H1 (cell line): ENCODE measurements at regions not wholly inside any gene's neighbourhood (a gene's known extent, or its start where the extent isn't known, plus 50 kb on each side); places are given as distances from the start of the nearest gene placed in this dataset.

ENCODE experiments used
- CTCF ChIA-PET: fragments of 300-600 bp; sonication (Branson Sonifier 250); formaldehyde crosslinking; loops from one replicate; lab custom pipeline; 2021; ENCODE audit not compliant: partially characterized antibody; lab: Charles Lee
- POLR2A ChIA-PET: fragments of 300-600 bp; sonication (Branson Sonifier 250); formaldehyde crosslinking; loops from one replicate; lab custom pipeline; 2021; ENCODE audit warnings: inconsistent platforms; ENCODE audit not compliant: partially characterized antibody; lab: Charles Lee
- DNase-seq, 2 experiments: peaks; one replicate each; pipeline versions ENCODE4 v3.0.0 to v3.0.0-alpha.2; 2010 to 2022; ENCODE audit warnings: low spot score in 2 of 2, low read depth in 1 of 2, mixed read lengths in 1 of 2
- FAIRE-seq: peaks from 2 replicates; lab custom pipeline; 2011; peaks lifted over from hg19 to GRCh38; lab: Jason Lieb, UNC
- H2AFZ ChIP-seq: 2 replicates; pipeline ENCODE4 v1.8.1; 2012; ENCODE audit warnings: low read length, inconsistent platforms
- H2AK5ac ChIP-seq: 2 replicates; pipeline ENCODE4 v1.6.1; 2013; ENCODE audit warnings: low read depth, low read length
- H2BK120ac ChIP-seq: replicated peaks from 2 replicates; pipeline ENCODE3; 2013; ENCODE audit warnings: low read depth, low read length, inconsistent platforms
- H2BK12ac ChIP-seq: 2 replicates; pipeline ENCODE4 v1.6.1; 2013; ENCODE audit warnings: low read depth, low read length
- H2BK15ac ChIP-seq: 2 replicates; pipeline ENCODE4 v1.6.1; 2013; ENCODE audit warnings: low read length
- H2BK20ac ChIP-seq: 2 replicates; pipeline ENCODE4 v1.6.1; 2013; ENCODE audit warnings: low read length
- H2BK5ac ChIP-seq: 2 replicates; pipeline ENCODE4 v1.6.1; 2013; ENCODE audit warnings: low read depth, low read length
- H3K14ac ChIP-seq: 2 replicates; pipeline ENCODE4 v1.6.1; 2013; ENCODE audit warnings: inconsistent platforms; ENCODE audit not compliant: insufficient read length
- H3K18ac ChIP-seq: 2 replicates; pipeline ENCODE4 v1.6.1; 2013; ENCODE audit warnings: low read length; ENCODE audit errors: extremely low read depth
- H3K23ac ChIP-seq: 2 replicates; pipeline ENCODE4 v1.6.1; 2013; ENCODE audit warnings: inconsistent platforms; ENCODE audit not compliant: insufficient read length
- H3K23me2 ChIP-seq: 2 replicates; pipeline ENCODE4 v1.6.1; 2013; ENCODE audit warnings: low read depth, low read length
- H3K27ac ChIP-seq: 2 replicates; pipeline ENCODE4 v1.6.1; 2011; ENCODE audit warnings: low read depth, low read length, inconsistent platforms
- H3K27me3 ChIP-seq, 4 experiments: replicated peaks in 1 of 4; 1 replicate in 1 of 4; 2 replicates in 3 of 4; pipeline versions ENCODE4 v1.6.1 to v1.8.1; 2011 to 2013; ENCODE audit warnings: low read length in 3 of 4, mild to moderate bottlenecking in 3 of 4, inconsistent platforms in 2 of 4, mixed read lengths in 2 of 4, moderate library complexity in 1 of 4; ENCODE audit not compliant: control insufficient read depth in 3 of 4, insufficient read depth in 3 of 4; ENCODE audit errors: extremely low read depth in 1 of 4
- H3K36me3 ChIP-seq, 4 experiments: 2 replicates each; pipeline versions ENCODE4 v1.6.1 to v1.8.1; 2011 to 2013; ENCODE audit warnings: mild to moderate bottlenecking in 4 of 4, low read length in 3 of 4, moderate library complexity in 2 of 4, control low read depth in 1 of 4, inconsistent platforms in 1 of 4; ENCODE audit not compliant: insufficient read depth in 4 of 4, control insufficient read depth in 2 of 4
- H3K4ac ChIP-seq: replicated peaks from 2 replicates; pipeline ENCODE3; 2013; ENCODE audit warnings: low read length, low read depth, mixed read lengths, inconsistent platforms; ENCODE audit not compliant: insufficient read length
- H3K4me1 ChIP-seq, 4 experiments: replicated peaks in 1 of 4; 1 replicate in 1 of 4; 2 replicates in 3 of 4; pipeline versions ENCODE4 v1.6.1 to v1.8.1; 2011 to 2013; ENCODE audit warnings: low read length in 3 of 4, inconsistent platforms in 2 of 4, mixed read lengths in 1 of 4; ENCODE audit not compliant: insufficient read depth in 4 of 4, control insufficient read depth in 3 of 4
- H3K4me2 ChIP-seq, 2 experiments: 2 replicates each; pipeline versions ENCODE4 v1.6.1 to v1.8.1; 2011 to 2013; ENCODE audit warnings: low read depth in 2 of 2, low read length in 2 of 2, control low read depth in 1 of 2, inconsistent platforms in 1 of 2, mild to moderate bottlenecking in 1 of 2; ENCODE audit not compliant: insufficient read depth in 1 of 2
- H3K4me3 ChIP-seq, 4 experiments: fragments of 200-600, 300-600 bp in 1 of 4; sonication (generic), shearing (Covaris generic), sonication (Bioruptor Twin) in 1 of 4; 2 replicates each; pipeline versions ENCODE4 v1.5.1 to v1.8.1; 2011 to 2016; ENCODE audit warnings: low read length in 4 of 4, low read depth in 3 of 4, control low read depth in 2 of 4, inconsistent platforms in 2 of 4, mild to moderate bottlenecking in 2 of 4, mixed read lengths in 1 of 4, moderate library complexity in 1 of 4; ENCODE audit not compliant: insufficient read depth in 2 of 4; ENCODE audit errors: extremely low read depth in 1 of 4
- H3K56ac ChIP-seq: replicated peaks from 2 replicates; pipeline ENCODE3; 2013; ENCODE audit warnings: low read depth, mild to moderate bottlenecking, mixed read lengths, low read length, inconsistent platforms; ENCODE audit not compliant: insufficient read length
- H3K79me1 ChIP-seq: 2 replicates; pipeline ENCODE4 v1.6.1; 2013; ENCODE audit warnings: low read depth, low read length, control low read depth
- H3K79me2 ChIP-seq, 2 experiments: 2 replicates each; pipeline versions ENCODE4 v1.6.1 to v1.8.1; 2012 to 2013; ENCODE audit warnings: low read length in 2 of 2, mild to moderate bottlenecking in 2 of 2, inconsistent platforms in 1 of 2; ENCODE audit not compliant: insufficient read depth in 2 of 2, control insufficient read depth in 1 of 2
- H3K9ac ChIP-seq, 4 experiments: replicated peaks in 1 of 4; 1 replicate in 1 of 4; 2 replicates in 3 of 4; pipeline versions ENCODE4 v1.6.1 to v1.8.1; 2011 to 2013; ENCODE audit warnings: low read depth in 3 of 4, low read length in 3 of 4, control low read depth in 2 of 4, mild to moderate bottlenecking in 2 of 4, moderate library complexity in 2 of 4, inconsistent platforms in 1 of 4; ENCODE audit errors: extremely low read depth in 1 of 4
- H3K9me3 ChIP-seq, 2 experiments: 2 replicates each; pipeline versions ENCODE4 v1.6.1 to v1.8.1; 2012 to 2013; ENCODE audit warnings: mild to moderate bottlenecking in 2 of 2, moderate library complexity in 2 of 2, control low read depth in 1 of 2, inconsistent platforms in 1 of 2, low read depth in 1 of 2, low read length in 1 of 2, mixed read lengths in 1 of 2; ENCODE audit not compliant: insufficient read depth in 2 of 2
- H4K20me1 ChIP-seq, 2 experiments: replicated peaks in 1 of 2; 2 replicates each; pipeline versions ENCODE3 to v1.8.1; 2011 to 2013; ENCODE audit warnings: inconsistent platforms in 2 of 2, low read length in 2 of 2, mild to moderate bottlenecking in 1 of 2; ENCODE audit not compliant: insufficient read depth in 2 of 2, control insufficient read depth in 1 of 2
- H4K5ac ChIP-seq: 2 replicates; pipeline ENCODE4 v1.6.1; 2013; ENCODE audit warnings: low read length, low read depth, mixed read lengths, inconsistent platforms; ENCODE audit not compliant: insufficient read length
- H4K8ac ChIP-seq: 2 replicates; pipeline ENCODE4 v1.8.0; 2013; ENCODE audit warnings: mild to moderate bottlenecking, moderate library complexity, low read length, inconsistent platforms; ENCODE audit not compliant: insufficient read depth; ENCODE audit errors: extremely low read depth
- H4K91ac ChIP-seq: replicated peaks from 2 replicates; pipeline ENCODE3; 2013; ENCODE audit warnings: low read length, mixed read lengths, inconsistent platforms; ENCODE audit not compliant: insufficient read length
- BCL11A ChIP-seq, 2 experiments: IDR thresholded peaks; one replicate each; pipeline ENCODE4 v1.6.1; 2011; ENCODE audit warnings: low read depth in 2 of 2, low read length in 2 of 2, mild to moderate bottlenecking in 2 of 2
- CEBPB ChIP-seq: IDR thresholded peaks from 2 replicates; pipeline ENCODE4 v1.6.1; 2012; ENCODE audit warnings: low read depth, low read length
- JUND ChIP-seq: IDR thresholded peaks from 2 replicates; pipeline ENCODE4 v1.6.1; 2011; ENCODE audit warnings: mild to moderate bottlenecking, improper control_type of control experiment, low read length
- NANOG ChIP-seq: IDR thresholded peaks from 2 replicates; pipeline ENCODE4 v1.6.1; 2011; ENCODE audit warnings: low read length, low read depth, mild to moderate bottlenecking, inconsistent platforms; ENCODE audit not compliant: insufficient read depth, poor library complexity, severe bottlenecking
- POU5F1 ChIP-seq: IDR thresholded peaks from 2 replicates; pipeline ENCODE4 v1.6.1; 2011; ENCODE audit warnings: low read depth, mild to moderate bottlenecking, low read length, moderate library complexity
- SIRT6 ChIP-seq: IDR thresholded peaks from one replicate; pipeline ENCODE4 v1.7.1; 2012; ENCODE audit warnings: low read length, inconsistent platforms
- TCF12 ChIP-seq: IDR thresholded peaks from 2 replicates; pipeline ENCODE4 v1.6.1; 2011; ENCODE audit warnings: low read depth, mild to moderate bottlenecking, low read length
- YY1 ChIP-seq: IDR thresholded peaks from 2 replicates; pipeline ENCODE4 v1.6.1; 2011; ENCODE audit warnings: low read depth, mild to moderate bottlenecking, low read length
- WGBS, 2 experiments: shearing (Covaris generic) in 1 of 2; methylation state at CpG; one replicate each; pipeline versions ENCODE4 v1.1.6 to v1.1.7; 2013 to 2015; ENCODE audit warnings: low lambda C conversion rate in 2 of 2, mixed read lengths in 2 of 2, inconsistent platforms in 1 of 2, low coverage in 1 of 2, missing lambda C conversion rate in 1 of 2; ENCODE audit not compliant: insufficient replicate concordance in 2 of 2, insufficient coverage in 1 of 2, insufficient read length in 1 of 2; ENCODE audit errors: extremely low coverage in 1 of 2, missing lambda C conversion rate in 1 of 2; 5-methylcytosine and 5-hydroxymethylcytosine counted together

DNA sequence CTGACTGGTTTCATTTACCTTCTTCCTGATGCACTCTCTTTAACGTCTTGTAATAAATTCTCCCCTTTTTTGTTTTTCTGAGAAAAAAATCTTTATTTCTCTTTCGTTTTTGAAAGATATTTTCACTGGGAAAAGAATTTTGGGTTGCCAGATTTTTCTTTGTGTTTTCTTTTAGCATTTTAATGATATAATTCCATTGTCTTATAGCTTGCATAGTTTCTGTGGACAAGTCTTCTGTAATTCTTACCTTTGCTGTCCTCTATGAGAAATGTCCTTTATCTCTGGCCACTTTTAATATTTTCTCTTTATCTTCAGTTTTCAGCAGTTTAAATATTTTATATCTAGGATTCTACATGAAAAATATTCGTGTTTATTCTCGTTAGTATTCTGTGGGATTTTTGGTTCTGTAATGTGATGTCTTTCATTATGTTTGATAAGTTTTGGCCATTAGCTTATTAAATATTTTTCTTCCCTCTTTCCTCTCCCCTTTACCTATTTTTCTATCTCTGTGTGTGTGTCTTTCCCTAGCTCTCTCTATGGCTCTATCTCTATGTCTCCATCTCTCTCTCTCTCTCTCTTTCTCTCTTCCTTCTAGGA, 236.5 kb downstream of the C16orf95 start:
- H2AFZ ChIP-seq = no peak overlapping the region
- H3K14ac ChIP-seq = no peak overlapping the region
- ChIA-PET POLR2A (no interaction called here), CTCF (interaction anchor here (0.8 to 7.4 kb wide), 3 partner anchors 19 to 134 kb away, joined by 3 to 48 read pairs (median 4); no protein-coding TSS in a partner anchor)
- no peak overlapping the region for H3K4me3 ChIP-seq
- no peaks in the 10 kb centered on the region for H3K23me2 ChIP-seq
- H4K91ac ChIP-seq = no peak overlapping the region
- H3K4me2 ChIP-seq = no peak overlapping the region
- no peak overlapping the region for H2BK15ac ChIP-seq
- 76% methylated on average over 4 of the region's 4 CpGs; no CpG with 5 or more reads in 1 of the 2 experiments for WGBS, 2 experiments
- no peak overlapping the region for H3K18ac ChIP-seq
- no peak overlapping the region for H3K4ac ChIP-seq
- no peak overlapping the region for H4K8ac ChIP-seq
- no peaks in the 10 kb centered on the region for H3K27me3 ChIP-seq
- no peak overlapping the region for H3K56ac ChIP-seq
- H4K20me1 ChIP-seq = peaks cover 0 to 2% of the 10 kb centered on the region in 2 experiments
- H3K79me1 ChIP-seq = no peaks in the 10 kb centered on the region
- H3K4me1 ChIP-seq = no peaks in the 10 kb centered on the region; a peak in 2 of 7 replicates
- DNase-seq = no peak
- no peak overlapping the region for H2BK20ac ChIP-seq
- no peak overlapping the region for H2BK5ac ChIP-seq
- H3K23ac ChIP-seq = no peak overlapping the region
- H2AK5ac ChIP-seq = no peak overlapping the region
- TF ChIP-seq NANOG (no peak), POU5F1 (no peak), SIRT6 (no peak), CEBPB (no peak), YY1 (no peak), BCL11A (IDR thresholded peaks at IDR 0.05; ENCODE audit: low read depth in 2 of 2, low read length in 2 of 2) (no peak), JUND (no peak), TCF12 (no peak)
- H3K36me3 ChIP-seq = no peaks in the 10 kb centered on the region
- FAIRE-seq = no peak
- H2BK12ac ChIP-seq = no peak overlapping the region
- no peak overlapping the region for H4K5ac ChIP-seq
- H2BK120ac ChIP-seq = no peak overlapping the region
- H3K9ac ChIP-seq = no peak overlapping the region
- H3K27ac ChIP-seq = no peak overlapping the region
- H3K79me2 ChIP-seq = no peaks in the 10 kb centered on the region
- H3K9me3 ChIP-seq = peaks cover 19 to 26% of the 10 kb centered on the region in 2 experiments
